ENCODE measurements at regions not wholly inside any gene's neighbourhood (a gene's known extent, or its start where the extent isn't known, plus 50 kb on each side); places are given as distances from the start of the nearest gene placed in this dataset.

- DNase-seq, result no peak
Observed at GRCh38 chr2:7774481-7774880, 857.3 kb downstream of the RNF144A start.

GRCh38 chr2:7777668-7778067 lies 860.5 kb downstream of the RNF144A start:
- no peak for DNase-seq

- no peak for DNase-seq
Observed at GRCh38 chr2:7780321-7780720, 863.1 kb downstream of the RNF144A start.

DNA sequence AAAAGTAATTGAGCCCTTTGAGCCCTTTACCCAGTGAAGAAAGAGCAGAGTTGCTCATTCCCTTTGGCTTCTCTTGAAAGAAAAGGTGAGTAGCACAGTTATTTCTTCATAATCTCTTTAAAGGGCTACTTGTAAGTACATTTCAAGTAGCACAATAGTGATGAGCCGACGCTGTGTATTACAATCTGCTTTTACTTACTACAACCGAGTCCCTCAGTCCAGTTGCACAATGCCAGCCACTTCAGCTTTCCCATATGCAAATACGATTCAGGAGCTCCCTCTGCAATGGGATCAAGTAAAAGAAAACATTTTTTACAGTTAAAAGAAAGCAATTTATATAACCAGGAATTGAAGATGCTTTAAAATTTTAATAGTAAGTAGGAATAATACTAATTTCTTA lies 868.5 kb downstream of the RNF144A start:
- DNase-seq, result no peak

GRCh38 chr2:7788736-7789135 lies 871.5 kb downstream of the RNF144A start:
- no peak for DNase-seq

DNA sequence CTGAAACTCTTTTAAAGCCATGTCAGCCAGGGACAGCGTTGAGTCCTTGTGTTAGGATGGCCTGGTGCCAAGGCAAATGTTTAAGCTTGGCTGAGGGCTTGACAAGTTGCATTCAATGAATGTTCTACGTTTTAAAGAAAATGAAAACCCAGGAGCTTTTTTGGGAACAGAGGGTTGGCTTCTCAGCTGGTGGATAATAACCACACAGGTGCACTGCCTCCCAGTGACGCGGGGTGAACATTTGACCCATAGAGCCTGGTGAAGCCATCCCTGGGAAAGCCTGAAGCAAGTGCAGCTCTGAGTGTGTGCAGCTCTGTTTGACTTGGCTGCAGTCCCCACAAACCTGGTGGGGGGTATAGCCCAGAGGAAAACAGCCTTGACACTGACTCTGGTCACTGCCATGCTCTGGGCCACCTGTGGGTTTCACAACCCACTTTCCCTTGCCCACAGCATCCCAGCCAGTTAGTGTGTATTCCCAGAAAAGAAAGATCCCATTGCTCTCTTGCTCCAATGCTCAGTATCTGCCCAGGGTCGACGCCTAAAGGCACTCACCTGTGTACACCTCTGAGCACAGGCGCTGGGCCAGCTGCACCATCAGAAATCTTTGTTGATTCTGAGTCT lies 874.9 kb downstream of the RNF144A start:
- DNase-seq, result no peak

GRCh38 chr2:7795778-7796563 lies 878.8 kb downstream of the RNF144A start:
- DNase-seq, result no peak

GRCh38 chr2:7800031-7800430 lies 881.8 kb upstream of the ID2 start:
- DNase-seq, result no peak

DNA sequence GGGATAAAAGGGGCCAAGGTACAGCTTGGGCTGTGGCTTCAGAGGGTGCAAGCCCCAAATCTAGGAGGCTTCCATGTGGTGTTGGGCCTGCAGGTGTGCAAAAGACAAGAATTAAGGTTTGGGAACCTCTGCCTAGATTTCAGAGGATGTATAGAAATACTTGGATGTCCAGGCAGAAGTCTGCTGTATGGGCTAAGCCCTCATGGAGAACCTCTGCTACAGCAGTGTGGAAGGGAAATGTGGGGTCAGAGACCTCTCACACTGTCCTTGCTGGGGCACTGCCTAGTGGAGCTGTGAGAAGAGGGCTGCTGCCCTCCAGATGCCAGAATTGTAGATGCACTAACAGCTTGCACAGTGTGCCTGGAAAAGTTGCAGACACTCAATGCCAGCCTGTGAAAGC lies 880.6 kb upstream of the ID2 start:
- no peak for DNase-seq

GRCh38 chr2:7803515-7803914 lies 878.3 kb upstream of the ID2 start:
- DNase-seq, result no peak

GRCh38 chr2:7809640-7810039 lies 872.2 kb upstream of the ID2 start:
- DNase-seq, result no peak

- DNase-seq, result no peak
Observed at GRCh38 chr2:7811073-7811472, 870.8 kb upstream of the ID2 start.

- DNase-seq, result no peak
Observed at GRCh38 chr2:7812231-7812995, 869.4 kb upstream of the ID2 start.

- no peak for DNase-seq
Observed at GRCh38 chr2:7813541-7814292, 868.1 kb upstream of the ID2 start.

- DNase-seq, result no peak
Observed at GRCh38 chr2:7815726-7816125, 866.1 kb upstream of the ID2 start.

- DNase-seq, result no peak
Observed at GRCh38 chr2:7816233-7816632, 865.6 kb upstream of the ID2 start.

GRCh38 chr2:7816944-7817343 lies 864.9 kb upstream of the ID2 start:
- no peak for DNase-seq

DNA sequence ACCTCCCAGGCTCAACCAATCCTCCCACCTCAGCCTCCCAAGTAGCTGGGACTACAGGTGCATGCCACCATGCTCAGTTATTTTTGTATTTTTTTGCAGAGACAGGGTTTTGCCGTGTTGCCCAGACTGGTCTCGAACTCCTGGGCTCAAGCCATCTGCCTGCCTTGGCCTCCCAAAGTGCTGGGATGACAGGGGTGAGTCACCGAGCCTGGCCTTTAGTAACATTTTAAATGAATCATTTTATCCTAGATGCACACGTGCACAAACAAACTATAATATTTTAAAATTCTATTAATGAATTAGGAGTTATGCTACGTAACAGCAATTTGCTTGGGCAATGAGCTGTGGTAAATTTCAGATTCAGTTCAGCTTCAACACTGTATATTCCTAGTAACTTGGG lies 862.5 kb upstream of the ID2 start:
- no peak for DNase-seq

DNA sequence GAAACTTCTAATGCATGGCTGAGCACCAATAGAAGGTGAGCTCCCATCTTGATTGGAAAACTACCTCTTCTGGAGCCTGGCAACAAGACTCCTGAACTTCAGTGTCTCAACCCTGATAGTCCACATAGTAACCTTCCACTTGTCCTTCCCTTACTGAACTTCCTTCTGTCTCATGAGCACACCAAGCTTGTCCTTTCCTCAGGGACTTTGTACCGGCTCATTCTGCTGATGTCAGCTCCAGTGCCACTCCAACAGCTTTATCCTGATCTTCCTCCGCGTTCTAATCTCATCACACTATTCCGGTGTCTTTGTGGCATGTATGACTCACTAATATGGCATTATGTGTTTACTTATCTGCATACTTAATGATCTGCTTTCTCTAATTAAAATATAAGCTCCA lies 862.0 kb upstream of the ID2 start:
- no peak for DNase-seq

DNA sequence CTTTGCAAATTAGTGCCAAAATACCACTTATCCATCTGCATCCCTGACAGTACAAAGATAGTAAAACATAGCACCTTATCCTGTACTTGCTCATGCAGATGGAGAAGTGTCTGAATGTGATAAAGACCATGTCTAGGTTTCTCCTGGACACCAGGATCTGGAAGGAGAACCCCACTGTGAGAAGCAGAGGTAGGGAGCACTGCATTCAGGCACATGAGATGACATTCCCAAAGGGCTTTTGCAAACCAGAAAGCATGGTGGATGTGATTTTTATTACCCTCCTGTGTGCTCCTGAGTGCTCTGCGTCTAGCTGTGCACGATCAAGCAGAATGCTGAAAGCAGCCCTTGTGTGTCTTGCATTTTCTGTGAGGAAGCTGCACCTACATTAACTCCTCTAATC lies 857.6 kb upstream of the ID2 start:
- DNase-seq, result no peak

GRCh38 chr2:7825591-7826312 lies 856.1 kb upstream of the ID2 start:
- DNase-seq, result no peak

DNA sequence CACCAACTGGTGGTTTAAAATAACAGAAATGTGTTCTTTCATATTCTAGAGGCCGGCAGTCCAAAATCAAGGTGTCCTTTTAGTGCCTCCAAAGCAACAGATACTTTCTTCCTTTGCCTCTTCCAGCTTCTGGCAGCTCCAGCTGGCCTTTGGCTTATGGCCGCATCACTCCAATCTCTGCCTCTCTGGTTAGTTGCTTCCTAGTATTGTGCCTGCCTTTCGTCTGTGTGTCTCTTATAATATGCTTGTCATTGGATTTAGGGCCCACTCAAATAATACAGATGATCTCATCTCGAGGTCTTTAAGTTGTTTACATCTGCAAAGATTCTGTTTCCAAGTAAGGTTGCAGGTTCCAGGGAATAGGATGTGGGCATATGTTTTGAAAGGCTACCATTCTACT lies 855.2 kb upstream of the ID2 start:
- DNase-seq, result no peak

DNA sequence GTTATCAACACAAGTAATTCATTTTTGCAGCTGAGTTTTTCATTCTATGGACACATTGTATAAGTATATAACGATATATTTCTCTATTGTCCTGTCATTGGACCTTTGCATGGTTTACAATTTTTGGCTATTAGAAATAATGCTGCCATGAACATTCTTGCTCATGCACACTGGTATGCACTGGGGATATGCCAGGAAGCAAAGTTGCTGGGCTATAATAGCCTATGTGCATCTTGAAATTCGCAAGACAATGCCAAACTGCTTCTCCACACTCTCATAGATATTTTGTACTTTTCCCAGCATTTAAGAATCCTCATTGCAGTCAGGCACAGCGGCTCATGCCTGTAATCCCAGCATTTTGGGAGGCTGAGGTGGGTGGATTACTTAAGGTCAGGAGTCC lies 852.6 kb upstream of the ID2 start:
- no peak for DNase-seq
